Testis (tissue), 2 donors: ENCODE measurements at regions not wholly inside any gene's neighbourhood (a gene's known extent, or its start where the extent isn't known, plus 50 kb on each side); places are given as distances from the start of the nearest gene placed in this dataset.

Source experiments
- DNase-seq: peaks from one replicate; pipeline ENCODE4 v3.0.0-alpha.2; 2019
- H3K27ac ChIP-seq, 2 donors: fragments of 200-600 bp; sonication (generic); one replicate each; pipeline ENCODE4 v1.5.1; 2019
- H3K27me3 ChIP-seq: fragments of 200-600 bp; sonication (generic); one replicate; pipeline ENCODE4 v1.5.1; 2019
- H3K36me3 ChIP-seq: fragments of 200-600 bp; sonication (generic); one replicate; pipeline ENCODE4 v1.5.1; 2017; ENCODE audit warnings: low read depth; ENCODE audit errors: missing control alignments
- H3K4me1 ChIP-seq: fragments of 200-600 bp; sonication (generic); one replicate; pipeline ENCODE4 v1.5.1; 2019
- H3K4me3 ChIP-seq, 2 donors: fragments of 200-600 bp; sonication (generic); one replicate each; pipeline ENCODE4 v1.5.1; 2017 to 2019
- H3K9me3 ChIP-seq: fragments of 200-600 bp; sonication (generic); one replicate; pipeline ENCODE4 v1.5.1; 2017
- CTCF ChIP-seq, 3 experiments: fragments of 450-650 bp in 2 of 3; fragments of 200-600 bp in 1 of 3; sonication (generic) in 1 of 3; IDR thresholded peaks; one replicate each; pipeline ENCODE4 v1.5.1; 2016 to 2019; ENCODE audit warnings: antibody characterized with exemption in 3 of 3, mild to moderate bottlenecking in 2 of 3, moderate library complexity in 1 of 3
- POLR2A ChIP-seq: fragments of 450-650 bp; IDR thresholded peaks from one replicate; pipeline ENCODE4 v1.6.1; 2017; ENCODE audit warnings: antibody characterized with exemption, mild to moderate bottlenecking, moderate library complexity
- WGBS, 2 donors: methylation state at CpG; one replicate each; pipeline ENCODE4 v1.1.5; 2018; 5-methylcytosine and 5-hydroxymethylcytosine counted together
- intact Hi-C: fragments of 100-400 bp; cut with DNase I; formaldehyde crosslinking; loops from one replicate; pipeline ENCODE4 v1.15.1; 2023; ENCODE audit warnings: low total_unique reads

- TF ChIP-seq POLR2A (no peak), CTCF (IDR thresholded peaks at IDR 0.05) (no peak)
- WGBS, 2 donors: 66 to 70% methylated on average over 27 of the region's 27 CpGs
- Histone ChIP-seq H3K27me3 (no peaks in the 10 kb centered on the region), H3K4me1 (peaks cover 14% of the 10 kb centered on the region), H3K4me3 (no peak overlapping the region), H3K27ac (no peak overlapping the region), H3K36me3 (no peaks in the 10 kb centered on the region), H3K9me3 (no peaks in the 10 kb centered on the region)
- intact Hi-C loops: no loop called here
- DNase-seq: no peak
Observed at GRCh38 chr2:120546048-120546864, 189.4 kb upstream of the GLI2 start.

- Histone ChIP-seq H3K4me3 (no peak overlapping the region), H3K4me1 (peaks cover 20% of the 10 kb centered on the region), H3K27ac (no peak overlapping the region), H3K27me3 (no peaks in the 10 kb centered on the region), H3K36me3 (no peaks in the 10 kb centered on the region), H3K9me3 (no peaks in the 10 kb centered on the region)
- no peak for TF ChIP-seq POLR2A
- no peak for DNase-seq
- WGBS, 2 donors: 90 to 93% methylated on average over 5 to 7 of the region's 7 CpGs
- intact Hi-C loops: no loop called here
Observed at GRCh38 chr2:120546865-120547390, 188.7 kb upstream of the GLI2 start.

GRCh38 chr2:120547662-120548061, 188.0 kb upstream of the GLI2 start:
- no peak for TF ChIP-seq CTCF (IDR thresholded peaks at IDR 0.05)
- TF ChIP-seq POLR2A: no peak
- H3K4me1 ChIP-seq: peaks cover 28% of the 10 kb centered on the region
- intact Hi-C loops: no loop called here
- WGBS, 2 donors: 92 to 100% methylated on average over 1 of the region's 1 CpG
- no peaks in the 10 kb centered on the region for H3K36me3 ChIP-seq
- no peak overlapping the region for H3K27ac ChIP-seq
- no peak overlapping the region for H3K4me3 ChIP-seq
- no peaks in the 10 kb centered on the region for H3K27me3 ChIP-seq
- H3K9me3 ChIP-seq: no peaks in the 10 kb centered on the region
- DNase-seq: no peak

GRCh38 chr2:120548627-120549608, 186.8 kb upstream of the GLI2 start:
- H3K27me3 ChIP-seq: no peaks in the 10 kb centered on the region
- no peak overlapping the region for H3K27ac ChIP-seq
- H3K4me1 ChIP-seq: peaks cover 36% of the 10 kb centered on the region
- no peak overlapping the region for H3K4me3 ChIP-seq
- H3K36me3 ChIP-seq: no peaks in the 10 kb centered on the region
- TF ChIP-seq CTCF (IDR thresholded peaks at IDR 0.05) (no peak), POLR2A (no peak)
- no peaks in the 10 kb centered on the region for H3K9me3 ChIP-seq
- intact Hi-C loops: no loop called here
- 90 to 91% methylated on average over 14 to 16 of the region's 16 CpGs for WGBS, 2 donors
- no peak for DNase-seq

- Histone ChIP-seq H3K4me3 (no peak overlapping the region), H3K9me3 (no peaks in the 10 kb centered on the region), H3K36me3 (no peaks in the 10 kb centered on the region), H3K27me3 (no peaks in the 10 kb centered on the region), H3K4me1 (peaks cover 36% of the 10 kb centered on the region), H3K27ac (no peak overlapping the region)
- 78 to 86% methylated on average over 6 of the region's 6 CpGs for WGBS, 2 donors
- DNase-seq: no peak
- intact Hi-C loops: no loop called here
- TF ChIP-seq POLR2A: no peak
- TF ChIP-seq CTCF (IDR thresholded peaks at IDR 0.05): no peak
Observed at GRCh38 chr2:120549841-120550240, 185.8 kb upstream of the GLI2 start.
